Stimulated activated naive CD8-positive, alpha-beta T cell treated with anti-CD3 and anti-CD28 coated beads, Interleukin-15, Interleukin-2, amounts not matched to agents 100 ng/mL and 50 ng/mL, for 24 hours (primary cell): ENCODE measurements at regions not wholly inside any gene's neighbourhood (a gene's known extent, or its start where the extent isn't known, plus 50 kb on each side); places are given as distances from the start of the nearest gene placed in this dataset.

Experiments
- H3K27ac Mint-ChIP-seq: one replicate; pipeline ENCODE4 v1.8.0; 2021; ENCODE audit warnings: mild to moderate bottlenecking, mixed read lengths
- H3K27me3 Mint-ChIP-seq: one replicate; pipeline ENCODE4 v1.8.0; 2021; ENCODE audit warnings: mixed read lengths
- H3K36me3 Mint-ChIP-seq: one replicate; pipeline ENCODE4 v1.8.0; 2021; ENCODE audit warnings: low read depth, mixed read lengths
- H3K4me1 Mint-ChIP-seq: one replicate; pipeline ENCODE4 v1.8.0; 2021; ENCODE audit warnings: low read depth, mixed read lengths
- H3K4me3 Mint-ChIP-seq: one replicate; pipeline ENCODE4 v1.8.0; 2021; ENCODE audit warnings: mild to moderate bottlenecking, mixed read lengths
- H3K9me3 Mint-ChIP-seq: one replicate; pipeline ENCODE4 v1.8.0; 2021; ENCODE audit warnings: mixed read lengths

DNA sequence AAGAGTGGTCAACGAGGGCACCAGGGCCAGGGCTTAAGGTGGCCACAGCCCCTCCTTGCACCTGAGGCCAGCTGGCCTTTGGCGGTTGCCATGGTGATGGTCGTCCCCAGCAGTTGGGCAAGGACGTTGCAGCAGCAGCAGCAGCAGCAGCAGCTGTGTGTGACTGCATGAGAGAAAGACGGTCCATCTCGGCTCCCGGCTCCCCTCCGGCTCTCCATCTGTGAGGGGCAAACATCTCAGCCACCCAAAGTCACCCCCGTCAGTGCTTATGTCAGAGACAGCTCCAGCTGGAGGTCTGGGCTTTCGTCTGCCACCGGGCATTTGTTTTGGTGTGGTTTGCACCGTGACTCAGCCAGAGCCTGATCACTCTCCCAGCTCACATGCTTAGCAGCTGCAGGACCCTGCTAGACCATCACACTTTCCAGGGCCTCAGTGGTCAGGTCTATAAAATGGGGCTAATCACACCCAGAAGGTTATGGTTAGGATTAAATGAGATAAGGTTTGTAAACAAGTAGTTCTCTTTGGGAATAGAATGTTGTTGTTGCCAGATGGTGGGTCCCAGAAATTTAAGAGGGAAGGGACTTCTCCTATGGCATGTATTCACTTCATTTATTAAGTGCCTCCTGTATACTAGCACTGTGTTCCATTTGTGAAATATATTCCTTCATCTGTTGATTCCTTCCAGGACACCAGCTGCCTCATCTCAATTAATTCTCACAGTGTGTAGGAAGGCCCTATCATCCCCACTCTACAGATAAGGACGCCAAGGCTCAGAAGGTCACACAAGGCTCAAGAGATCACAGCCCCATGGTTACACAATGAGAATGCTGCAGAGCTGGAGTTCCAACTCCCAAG lies 212.6 kb upstream of the LHX5 start:
- Mint-ChIP-seq H3K27me3 (peaks cover 7% of the 10 kb centered on the region), H3K4me3 (no peak overlapping the region), H3K27ac (no peak overlapping the region), H3K36me3 (no peaks in the 10 kb centered on the region), H3K9me3 (no peaks in the 10 kb centered on the region), H3K4me1 (no peaks in the 10 kb centered on the region)

DNA sequence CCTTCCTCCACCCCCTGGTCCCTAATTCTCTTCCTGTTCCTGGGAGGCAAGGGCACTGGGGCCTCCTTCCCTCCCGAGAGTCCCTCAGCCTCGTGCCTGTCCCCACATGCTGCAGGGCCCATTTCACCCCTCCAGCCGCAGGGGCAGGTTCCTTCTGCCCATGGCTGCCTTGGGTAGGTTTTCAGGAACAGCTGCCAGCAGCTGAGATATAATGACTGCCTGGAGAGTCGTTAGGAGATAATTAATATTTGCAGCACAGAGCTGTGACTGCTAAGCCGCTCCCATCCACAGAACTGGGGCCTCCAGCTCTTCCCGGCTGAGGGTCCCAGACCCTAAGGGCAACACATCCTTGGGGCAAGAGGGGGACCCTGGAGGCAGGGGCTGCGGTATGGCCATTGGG lies 211.9 kb upstream of the LHX5 start:
- Mint-ChIP-seq H3K4me3 (no peak overlapping the region), H3K27ac (no peak overlapping the region), H3K27me3 (peaks cover 5% of the 10 kb centered on the region), H3K4me1 (no peaks in the 10 kb centered on the region), H3K9me3 (no peaks in the 10 kb centered on the region), H3K36me3 (no peaks in the 10 kb centered on the region)

DNA sequence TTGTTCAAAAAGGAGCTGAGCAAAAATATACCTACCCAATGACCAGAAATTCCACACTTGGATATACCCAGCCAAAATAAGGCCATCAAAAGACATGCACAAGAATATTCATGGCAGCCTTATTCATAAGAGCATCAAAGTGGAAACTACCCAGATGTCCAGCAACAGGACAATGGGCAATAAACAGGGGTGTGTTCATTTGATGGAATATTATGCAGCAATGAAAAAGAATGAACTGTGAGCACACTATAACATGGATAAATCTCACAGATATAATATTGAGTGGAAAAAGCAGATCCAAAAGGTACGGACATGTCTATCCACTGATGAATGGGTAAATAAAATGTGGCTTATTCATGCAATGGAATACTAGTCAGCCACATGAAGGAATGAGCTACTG lies 209.2 kb upstream of the LHX5 start:
- H3K4me1 Mint-ChIP-seq = no peaks in the 10 kb centered on the region
- H3K4me3 Mint-ChIP-seq = no peak overlapping the region
- no peaks in the 10 kb centered on the region for H3K36me3 Mint-ChIP-seq
- peaks cover 12% of the 10 kb centered on the region for H3K27me3 Mint-ChIP-seq
- H3K27ac Mint-ChIP-seq = no peak overlapping the region
- H3K9me3 Mint-ChIP-seq = no peaks in the 10 kb centered on the region

- Mint-ChIP-seq H3K4me3 (no peak overlapping the region), H3K27me3 (peaks cover 18% of the 10 kb centered on the region), H3K36me3 (no peaks in the 10 kb centered on the region), H3K4me1 (no peaks in the 10 kb centered on the region), H3K9me3 (no peaks in the 10 kb centered on the region), H3K27ac (no peak overlapping the region)
These were observed 206.8 kb upstream of the LHX5 start for GRCh38 chr12:113678223-113679119.

- no peaks in the 10 kb centered on the region for H3K4me1 Mint-ChIP-seq
These were observed 204.9 kb upstream of the LHX5 start for GRCh38 chr12:113676547-113676946.

GRCh38 chr12:113676117-113676516 lies 204.4 kb upstream of the LHX5 start:
- Mint-ChIP-seq H3K27me3 (peaks cover 27% of the 10 kb centered on the region), H3K27ac (no peak overlapping the region), H3K9me3 (no peaks in the 10 kb centered on the region), H3K4me1 (no peaks in the 10 kb centered on the region), H3K36me3 (no peaks in the 10 kb centered on the region), H3K4me3 (no peak overlapping the region)

More at GRCh38 chr12:113676547-113676946, 204.9 kb upstream of the LHX5 start:
- Mint-ChIP-seq H3K36me3 (no peaks in the 10 kb centered on the region), H3K27ac (no peak overlapping the region), H3K4me3 (no peak overlapping the region), H3K27me3 (peaks cover 24% of the 10 kb centered on the region), H3K9me3 (no peaks in the 10 kb centered on the region)

- no peak overlapping the region for H3K4me3 Mint-ChIP-seq
- H3K27me3 Mint-ChIP-seq = peaks cover 33% of the 10 kb centered on the region
- no peaks in the 10 kb centered on the region for H3K4me1 Mint-ChIP-seq
- no peaks in the 10 kb centered on the region for H3K36me3 Mint-ChIP-seq
- no peak overlapping the region for H3K27ac Mint-ChIP-seq
- no peaks in the 10 kb centered on the region for H3K9me3 Mint-ChIP-seq
These were observed 203.3 kb upstream of the LHX5 start for GRCh38 chr12:113674996-113675395.

DNA sequence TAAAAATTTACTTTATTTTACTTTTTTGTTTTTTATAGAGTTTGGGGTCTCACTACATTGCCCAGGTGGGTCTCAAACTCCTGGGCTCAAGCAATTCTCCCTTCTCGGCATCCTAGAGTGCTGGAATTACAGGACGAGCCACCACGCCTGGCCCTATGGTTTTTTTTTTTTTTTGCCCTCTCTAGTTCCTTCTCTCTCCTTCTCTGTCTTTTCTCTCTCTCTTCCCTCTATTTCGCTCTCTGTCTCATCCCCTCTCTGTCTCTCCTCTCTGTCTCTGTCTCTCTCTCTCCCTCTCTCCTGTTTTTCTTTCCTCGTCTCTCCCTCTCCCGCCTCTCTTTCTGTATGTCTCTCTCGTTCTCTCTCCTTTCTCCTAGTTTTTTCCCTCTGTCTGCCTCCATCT lies 202.6 kb upstream of the LHX5 start:
- Mint-ChIP-seq H3K4me1 (no peaks in the 10 kb centered on the region), H3K4me3 (no peak overlapping the region), H3K9me3 (no peaks in the 10 kb centered on the region), H3K27ac (no peak overlapping the region), H3K36me3 (no peaks in the 10 kb centered on the region), H3K27me3 (peaks cover 40% of the 10 kb centered on the region)

GRCh38 chr12:113673458-113674238 lies 202.0 kb upstream of the LHX5 start:
- Mint-ChIP-seq H3K27me3 (peaks cover 39% of the 10 kb centered on the region), H3K36me3 (no peaks in the 10 kb centered on the region), H3K4me3 (no peak overlapping the region), H3K4me1 (no peaks in the 10 kb centered on the region), H3K9me3 (no peaks in the 10 kb centered on the region), H3K27ac (no peak overlapping the region)

GRCh38 chr12:113670742-113671141 lies 199.1 kb upstream of the LHX5 start:
- Mint-ChIP-seq H3K4me1 (no peaks in the 10 kb centered on the region), H3K4me3 (no peak overlapping the region), H3K27ac (no peak overlapping the region), H3K36me3 (no peaks in the 10 kb centered on the region), H3K9me3 (no peaks in the 10 kb centered on the region), H3K27me3 (peaks cover 38% of the 10 kb centered on the region)

GRCh38 chr12:113667676-113668356 lies 196.1 kb upstream of the LHX5 start:
- Mint-ChIP-seq H3K9me3 (no peaks in the 10 kb centered on the region), H3K4me3 (no peak overlapping the region), H3K36me3 (no peaks in the 10 kb centered on the region), H3K27ac (no peak overlapping the region), H3K4me1 (no peaks in the 10 kb centered on the region), H3K27me3 (peaks cover 32% of the 10 kb centered on the region)

DNA sequence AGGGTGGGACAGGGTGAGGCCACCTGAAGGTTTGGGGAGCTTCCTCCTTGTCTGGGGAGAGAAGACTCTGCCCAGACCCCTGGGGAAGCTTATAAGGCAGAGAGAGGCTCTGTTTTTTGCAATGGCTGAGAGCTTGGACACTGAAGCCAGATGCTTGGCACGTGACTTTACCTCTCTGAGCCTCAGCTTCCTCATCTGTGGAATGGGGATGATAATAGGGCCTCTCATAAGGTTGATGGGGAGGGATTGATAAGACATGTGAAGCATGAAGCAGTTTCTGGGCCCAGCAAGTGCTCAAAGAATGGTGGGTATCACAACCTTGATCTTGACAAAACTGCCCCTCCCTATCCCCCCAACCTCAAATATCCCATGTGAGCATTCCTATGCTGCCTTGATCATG lies 195.4 kb upstream of the LHX5 start:
- Mint-ChIP-seq H3K27ac (no peak overlapping the region), H3K27me3 (peaks cover 32% of the 10 kb centered on the region), H3K36me3 (no peaks in the 10 kb centered on the region), H3K4me3 (no peak overlapping the region), H3K4me1 (no peaks in the 10 kb centered on the region), H3K9me3 (no peaks in the 10 kb centered on the region)

DNA sequence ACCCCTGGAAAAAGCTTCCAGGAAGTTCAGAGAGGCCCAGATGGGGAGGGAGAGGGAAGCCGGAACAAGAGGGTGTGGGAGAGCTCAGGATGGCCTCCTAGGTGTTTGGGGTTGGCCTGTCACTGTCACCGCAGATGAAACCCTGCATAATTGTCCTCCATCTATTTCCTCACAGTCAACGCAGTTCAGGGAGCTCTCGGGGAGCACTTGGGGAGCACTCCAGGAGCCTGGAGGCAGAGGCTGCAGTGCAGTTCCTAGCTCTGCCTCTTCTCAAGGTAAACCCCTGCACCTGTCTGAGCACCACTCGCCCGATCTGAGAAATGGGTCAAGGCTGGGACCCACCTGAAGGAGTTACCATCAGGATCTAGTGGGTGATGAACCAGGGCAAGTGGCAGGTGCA lies 194.6 kb upstream of the LHX5 start:
- Mint-ChIP-seq H3K36me3 (no peaks in the 10 kb centered on the region), H3K4me1 (no peaks in the 10 kb centered on the region), H3K27me3 (peaks cover 27% of the 10 kb centered on the region), H3K4me3 (no peak overlapping the region), H3K27ac (no peak overlapping the region), H3K9me3 (no peaks in the 10 kb centered on the region)

GRCh38 chr12:113665457-113665856 lies 193.8 kb upstream of the LHX5 start:
- H3K4me3 Mint-ChIP-seq = no peak overlapping the region
- peaks cover 22% of the 10 kb centered on the region for H3K27me3 Mint-ChIP-seq
- H3K9me3 Mint-ChIP-seq = no peaks in the 10 kb centered on the region

More at GRCh38 chr12:113665457-113665856, 193.8 kb upstream of the LHX5 start:
- no peaks in the 10 kb centered on the region for H3K4me1 Mint-ChIP-seq
- no peak overlapping the region for H3K27ac Mint-ChIP-seq
- no peaks in the 10 kb centered on the region for H3K36me3 Mint-ChIP-seq
